H7 (cell line): ENCODE measurements at regions not wholly inside any gene's neighbourhood (a gene's known extent, or its start where the extent isn't known, plus 50 kb on each side); places are given as distances from the start of the nearest gene placed in this dataset.
A peak's percentile ranks its signal among the peaks of the same experiment; 100 is the strongest.
"Not testable (repeated sequence)": the region's sequence is repeated elsewhere in the genome, so short reads cannot be mapped to it uniquely, and the experiment has no call there.

Experiments used
- DNase-seq: peaks from one replicate; pipeline ENCODE4 v3.0.0; 2012
- H3K27me3 ChIP-seq: 2 replicates; pipeline ENCODE4 v1.6.0; 2011; ENCODE audit warnings: mild to moderate bottlenecking, low read length; ENCODE audit not compliant: control insufficient read depth, insufficient read depth
- H3K36me3 ChIP-seq: replicated peaks from 2 replicates; pipeline ENCODE4 v1.5.1; 2011; ENCODE audit warnings: low read length; ENCODE audit not compliant: control insufficient read depth, insufficient read depth
- H3K4me3 ChIP-seq: 2 replicates; pipeline ENCODE4 v1.5.1; 2011; ENCODE audit warnings: low read depth, mild to moderate bottlenecking, control low read depth, low read length, moderate library complexity; ENCODE audit not compliant: insufficient read depth

- H3K4me3 ChIP-seq: no peak overlapping the region
Observed at GRCh38 chr5:12885018-12885417, 980.8 kb upstream of the CTNND2 start.

GRCh38 chr5:12883395-12883794 lies 979.1 kb upstream of the CTNND2 start:
- DNase-seq: peak; percentile 0
- no peaks in the 10 kb centered on the region for H3K27me3 ChIP-seq
- H3K36me3 ChIP-seq: no peaks in the 10 kb centered on the region
- no peak overlapping the region for H3K4me3 ChIP-seq

More at GRCh38 chr5:12885018-12885417, 980.8 kb upstream of the CTNND2 start:
- H3K36me3 ChIP-seq: no peaks in the 10 kb centered on the region
- no peaks in the 10 kb centered on the region for H3K27me3 ChIP-seq
- DNase-seq: no peak

GRCh38 chr5:12876541-12877298 lies 972.5 kb upstream of the CTNND2 start:
- DNase-seq: no peak
- Histone ChIP-seq H3K4me3 (no peak overlapping the region), H3K36me3 (no peaks in the 10 kb centered on the region), H3K27me3 (no peaks in the 10 kb centered on the region)

GRCh38 chr5:12870872-12871539 lies 966.8 kb upstream of the CTNND2 start:
- Histone ChIP-seq H3K4me3 (no peak overlapping the region), H3K36me3 (no peaks in the 10 kb centered on the region), H3K27me3 (no peaks in the 10 kb centered on the region)
- no peak for DNase-seq

GRCh38 chr5:12865529-12865928 lies 961.3 kb upstream of the CTNND2 start:
- Histone ChIP-seq H3K36me3 (no peaks in the 10 kb centered on the region), H3K4me3 (no peak overlapping the region), H3K27me3 (no peaks in the 10 kb centered on the region)
- no peak for DNase-seq

GRCh38 chr5:12861886-12862654 lies 957.8 kb upstream of the CTNND2 start:
- no peak for DNase-seq
- H3K4me3 ChIP-seq: no peak overlapping the region
- no peaks in the 10 kb centered on the region for H3K27me3 ChIP-seq
- no peaks in the 10 kb centered on the region for H3K36me3 ChIP-seq

- DNase-seq, H3K4me3 ChIP-seq, H3K36me3 ChIP-seq, H3K27me3 ChIP-seq: not testable (repeated sequence)
Observed at GRCh38 chr5:12856105-12856504, 951.9 kb upstream of the CTNND2 start.

- DNase-seq: no peak
- Histone ChIP-seq H3K36me3 (no peaks in the 10 kb centered on the region), H3K4me3 (no peak overlapping the region), H3K27me3 (no peaks in the 10 kb centered on the region; the same call in 1 of the 2 replicates)
Observed at GRCh38 chr5:12854386-12854785, 950.1 kb upstream of the CTNND2 start.

- Histone ChIP-seq H3K4me3 (no peak overlapping the region), H3K27me3 (no peaks in the 10 kb centered on the region; the same call in 1 of the 2 replicates), H3K36me3 (no peaks in the 10 kb centered on the region)
- DNase-seq: no peak
Observed at GRCh38 chr5:12851761-12852160, 947.5 kb upstream of the CTNND2 start.

- no peak for DNase-seq
Observed at GRCh38 chr5:12848709-12849108, 944.5 kb upstream of the CTNND2 start.

GRCh38 chr5:12845549-12846159 lies 941.4 kb upstream of the CTNND2 start:
- DNase-seq: no peak

More at GRCh38 chr5:12848709-12849108, 944.5 kb upstream of the CTNND2 start:
- Histone ChIP-seq H3K4me3 (no peak overlapping the region), H3K27me3 (no peaks in the 10 kb centered on the region), H3K36me3 (no peaks in the 10 kb centered on the region)

GRCh38 chr5:12840972-12841371 lies 936.7 kb upstream of the CTNND2 start:
- no peak for DNase-seq
- no peaks in the 10 kb centered on the region for H3K36me3 ChIP-seq

More at GRCh38 chr5:12845549-12846159, 941.4 kb upstream of the CTNND2 start:
- no peak overlapping the region for H3K4me3 ChIP-seq
- H3K27me3 ChIP-seq: no peaks in the 10 kb centered on the region
- H3K36me3 ChIP-seq: no peaks in the 10 kb centered on the region

GRCh38 chr5:12837592-12837991 lies 933.3 kb upstream of the CTNND2 start:
- no peaks in the 10 kb centered on the region for H3K27me3 ChIP-seq
- no peak overlapping the region for H3K4me3 ChIP-seq
- no peaks in the 10 kb centered on the region for H3K36me3 ChIP-seq
- DNase-seq: no peak

More at GRCh38 chr5:12840972-12841371, 936.7 kb upstream of the CTNND2 start:
- no peak overlapping the region for H3K4me3 ChIP-seq
- H3K27me3 ChIP-seq: no peaks in the 10 kb centered on the region

- H3K4me3 ChIP-seq: no peak overlapping the region
- no peaks in the 10 kb centered on the region for H3K36me3 ChIP-seq
- no peaks in the 10 kb centered on the region for H3K27me3 ChIP-seq
- no peak for DNase-seq
Observed at GRCh38 chr5:12825163-12825562, 920.9 kb upstream of the CTNND2 start.
